Smooth muscle cell (in vitro differentiated cells): ENCODE measurements at regions not wholly inside any gene's neighbourhood (a gene's known extent, or its start where the extent isn't known, plus 50 kb on each side); places are given as distances from the start of the nearest gene placed in this dataset.

Experiments used
- DNase-seq: peaks from one replicate; lab custom pipeline; 2025; ENCODE audit not compliant: unreplicated experiment; lab: John Stamatoyannopoulos, UW
- H2AFZ ChIP-seq: fragments of 200-600 bp; sonication (generic); 2 replicates; pipeline ENCODE4 v1.6.0; 2016; ENCODE audit warnings: antibody characterized with exemption, low read depth, mild to moderate bottlenecking
- H3F3A ChIP-seq: fragments of 200-600 bp; sonication (generic); 2 replicates; pipeline ENCODE4 v1.6.0; 2017; ENCODE audit warnings: antibody characterized with exemption, low read depth
- H3K27ac ChIP-seq: fragments of 200-600 bp; sonication (generic); 2 replicates; pipeline ENCODE4 v1.5.1; 2016; ENCODE audit warnings: low read depth, mild to moderate bottlenecking
- H3K27me3 ChIP-seq: fragments of 200-600 bp; sonication (generic); 2 replicates; pipeline ENCODE4 v1.6.1; 2016; ENCODE audit warnings: low read depth, mild to moderate bottlenecking
- H3K36me3 ChIP-seq: fragments of 200-600 bp; sonication (generic); 2 replicates; pipeline ENCODE4 v1.5.1; 2016; ENCODE audit warnings: low read depth
- H3K4me1 ChIP-seq: fragments of 200-600 bp; sonication (generic); 2 replicates; pipeline ENCODE4 v1.5.1; 2016; ENCODE audit warnings: low read depth
- H3K4me2 ChIP-seq: fragments of 200-600 bp; sonication (generic); 2 replicates; pipeline ENCODE4 v1.6.0; 2016; ENCODE audit warnings: mild to moderate bottlenecking
- H3K4me3 ChIP-seq: fragments of 200-600 bp; sonication (generic); 2 replicates; pipeline ENCODE4 v1.5.1; 2016; ENCODE audit warnings: mild to moderate bottlenecking
- H3K79me2 ChIP-seq: fragments of 200-600 bp; sonication (generic); 2 replicates; pipeline ENCODE4 v1.6.0; 2016; ENCODE audit warnings: low read depth, mild to moderate bottlenecking
- H3K9ac ChIP-seq: fragments of 200-600 bp; sonication (generic); 2 replicates; pipeline ENCODE4 v1.6.0; 2016; ENCODE audit warnings: low read depth
- H3K9me3 ChIP-seq: fragments of 200-600 bp; sonication (generic); replicated peaks from 2 replicates; pipeline ENCODE4 v1.5.1; 2016; ENCODE audit warnings: low read depth
- H4K20me1 ChIP-seq: fragments of 200-600 bp; sonication (generic); 2 replicates; pipeline ENCODE4 v1.6.0; 2016; ENCODE audit warnings: low read depth
- CTCF ChIP-seq: fragments of 200-600 bp; sonication (generic); IDR thresholded peaks from 2 replicates; pipeline ENCODE4 v1.5.1; 2017; ENCODE audit warnings: borderline replicate concordance, mild to moderate bottlenecking, antibody characterized with exemption; ENCODE audit not compliant: insufficient read depth, poor library complexity, severe bottlenecking
- WGBS: methylation state at CpG from one replicate; pipeline ENCODE4 v1.1.7; 2016; ENCODE audit warnings: low lambda C conversion rate; 5-methylcytosine and 5-hydroxymethylcytosine counted together

- Histone ChIP-seq H3K27ac (no peak overlapping the region), H3K79me2 (no peaks in the 10 kb centered on the region), H3K9me3 (no peaks in the 10 kb centered on the region), H3K27me3 (no peaks in the 10 kb centered on the region), H2AFZ (no peak overlapping the region), H3K9ac (no peak overlapping the region), H3K4me1 (peaks cover 16% of the 10 kb centered on the region), H4K20me1 (no peaks in the 10 kb centered on the region), H3K4me2 (no peak overlapping the region), H3K4me3 (no peak overlapping the region), H3K36me3 (no peaks in the 10 kb centered on the region), H3F3A (peaks cover 10% of the 10 kb centered on the region)
- no peak for DNase-seq
- 93% methylated on average over 8 of the region's 8 CpGs for WGBS
- TF ChIP-seq CTCF, result no peak
Measured at GRCh38 chr15:95279277-95280019, 1048.1 kb downstream of the MCTP2 start.

GRCh38 chr15:95280711-95281110 is 1049.3 kb downstream of the MCTP2 start:
- Histone ChIP-seq H2AFZ (no peak overlapping the region), H3F3A (peaks cover 10% of the 10 kb centered on the region), H3K79me2 (no peaks in the 10 kb centered on the region), H4K20me1 (no peaks in the 10 kb centered on the region), H3K4me3 (no peak overlapping the region), H3K36me3 (no peaks in the 10 kb centered on the region), H3K9me3 (no peaks in the 10 kb centered on the region), H3K9ac (no peak overlapping the region), H3K4me1 (peaks cover 29% of the 10 kb centered on the region), H3K27me3 (no peaks in the 10 kb centered on the region), H3K4me2 (peak overlapping the region; percentile 19), H3K27ac (no peak overlapping the region)
- no peak for TF ChIP-seq CTCF
- 47% methylated on average over 5 of the region's 5 CpGs for WGBS
- no peak for DNase-seq

- H3K27me3 ChIP-seq, result no peaks in the 10 kb centered on the region
- no peak overlapping the region for H3K9ac ChIP-seq
- H3K27ac ChIP-seq, result no peak overlapping the region
- peaks cover 37% of the 10 kb centered on the region for H3K4me1 ChIP-seq
- no peak for TF ChIP-seq CTCF
- peaks cover 10% of the 10 kb centered on the region for H3F3A ChIP-seq
- no peak for DNase-seq
- no peak overlapping the region for H3K4me3 ChIP-seq
- no peak overlapping the region for H2AFZ ChIP-seq
- 36% methylated on average over 2 of the region's 2 CpGs for WGBS
- H3K79me2 ChIP-seq, result no peaks in the 10 kb centered on the region
- H3K4me2 ChIP-seq, result peak overlapping the region; percentile 19
- H3K36me3 ChIP-seq, result no peaks in the 10 kb centered on the region
- no peaks in the 10 kb centered on the region for H4K20me1 ChIP-seq
- no peaks in the 10 kb centered on the region for H3K9me3 ChIP-seq
Measured at GRCh38 chr15:95281470-95281869, 1049.0 kb upstream of the NR2F2 start.

GRCh38 chr15:95284492-95284891 is 1046.0 kb upstream of the NR2F2 start:
- no peak overlapping the region for H3K9ac ChIP-seq
- 90% methylated on average over 4 of the region's 4 CpGs for WGBS
- H2AFZ ChIP-seq, result peak overlapping the region; percentile 49

More at GRCh38 chr15:95284492-95284891, 1046.0 kb upstream of the NR2F2 start:
- H3F3A ChIP-seq, result peaks cover 7% of the 10 kb centered on the region
- H3K27me3 ChIP-seq, result no peaks in the 10 kb centered on the region
- H3K27ac ChIP-seq, result no peak overlapping the region
- no peaks in the 10 kb centered on the region for H4K20me1 ChIP-seq
- no peak for TF ChIP-seq CTCF
- no peaks in the 10 kb centered on the region for H3K9me3 ChIP-seq
- H3K4me2 ChIP-seq, result peak overlapping the region; percentile 64
- H3K4me3 ChIP-seq, result no peak overlapping the region
- H3K4me1 ChIP-seq, result peaks cover 49% of the 10 kb centered on the region
- no peak for DNase-seq
- H3K79me2 ChIP-seq, result no peaks in the 10 kb centered on the region
- H3K36me3 ChIP-seq, result no peaks in the 10 kb centered on the region
